NCI-H82 treated with DMSO at 0.1 percent for 48 hours (cell line): ENCODE measurements at regions not wholly inside any gene's neighbourhood (a gene's known extent, or its start where the extent isn't known, plus 50 kb on each side); places are given as distances from the start of the nearest gene placed in this dataset.

ENCODE experiments used
- DNase-seq: peaks from one replicate; lab custom pipeline; 2025; ENCODE audit not compliant: unreplicated experiment; lab: John Stamatoyannopoulos, UW

GRCh38 chr5:56330167-56330566 lies 97.0 kb upstream of the ANKRD55 start:
- DNase-seq = no peak

- no peak for DNase-seq
Observed at GRCh38 chr5:56329652-56330051, 96.5 kb upstream of the ANKRD55 start.

- DNase-seq = no peak
Observed at GRCh38 chr5:56328753-56329560, 95.8 kb upstream of the ANKRD55 start.

DNA sequence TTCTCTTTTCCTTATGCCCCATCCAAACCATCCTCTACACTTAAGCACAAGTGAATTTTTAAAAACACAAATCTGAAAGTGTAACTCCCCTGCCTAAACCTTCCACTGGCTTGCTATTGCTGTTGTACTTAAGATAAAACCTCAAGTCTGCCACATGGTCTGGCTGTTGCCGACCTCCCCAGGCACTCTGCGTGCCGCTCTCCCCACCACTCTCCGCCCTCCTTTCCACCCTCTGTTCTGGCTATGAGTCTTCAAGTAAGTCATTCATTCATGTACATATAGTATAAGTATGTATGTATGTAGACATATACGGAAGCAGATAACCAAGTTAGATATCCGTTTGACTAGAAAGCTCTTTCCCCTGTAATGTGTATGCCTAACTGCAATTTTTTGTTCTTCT lies 94.7 kb upstream of the ANKRD55 start:
- DNase-seq = no peak

DNA sequence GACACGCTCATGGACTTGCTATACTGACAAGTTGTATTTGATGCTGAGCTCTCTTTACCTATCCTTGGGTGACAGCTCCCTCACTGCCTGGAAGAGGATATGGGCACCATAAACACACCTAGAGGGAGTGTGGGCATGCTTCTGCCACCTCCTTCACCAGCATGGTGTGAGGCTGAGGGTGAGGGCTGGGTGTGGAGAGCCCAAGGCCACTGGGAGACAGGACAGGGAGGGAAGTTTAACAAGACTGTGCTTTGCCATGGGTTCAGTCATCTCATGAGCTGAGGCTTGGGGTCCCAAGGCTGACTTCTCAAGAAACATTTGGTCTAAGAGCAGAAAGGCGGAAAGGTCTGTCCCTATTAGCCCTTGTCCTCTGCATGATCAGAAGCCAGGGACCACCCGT lies 93.6 kb upstream of the ANKRD55 start:
- DNase-seq = no peak

- DNase-seq = no peak
Observed at GRCh38 chr5:56326116-56326515, 93.0 kb upstream of the ANKRD55 start.

- no peak for DNase-seq
Observed at GRCh38 chr5:56325039-56325438, 91.9 kb upstream of the ANKRD55 start.

DNA sequence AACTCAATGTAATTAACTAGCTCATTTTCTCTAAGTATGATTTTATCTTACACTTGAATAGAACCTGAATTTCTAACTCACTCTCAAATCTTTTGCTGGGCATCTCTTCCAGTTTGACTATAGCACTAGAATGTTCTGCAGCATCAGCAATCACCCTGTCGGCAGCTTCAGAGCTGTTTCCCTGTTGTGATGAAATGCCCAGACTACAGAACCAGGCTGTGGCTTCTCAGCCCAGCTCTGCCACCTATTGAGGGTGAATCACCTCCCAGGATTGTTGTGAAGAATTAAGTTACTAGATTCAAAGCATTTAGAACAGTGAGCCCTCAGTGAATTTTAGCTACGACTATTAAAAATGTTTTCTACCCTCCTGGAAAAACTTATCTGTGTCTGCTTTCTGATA lies 90.4 kb upstream of the ANKRD55 start:
- no peak for DNase-seq

GRCh38 chr5:56322592-56322991 lies 89.5 kb upstream of the ANKRD55 start:
- no peak for DNase-seq

DNA sequence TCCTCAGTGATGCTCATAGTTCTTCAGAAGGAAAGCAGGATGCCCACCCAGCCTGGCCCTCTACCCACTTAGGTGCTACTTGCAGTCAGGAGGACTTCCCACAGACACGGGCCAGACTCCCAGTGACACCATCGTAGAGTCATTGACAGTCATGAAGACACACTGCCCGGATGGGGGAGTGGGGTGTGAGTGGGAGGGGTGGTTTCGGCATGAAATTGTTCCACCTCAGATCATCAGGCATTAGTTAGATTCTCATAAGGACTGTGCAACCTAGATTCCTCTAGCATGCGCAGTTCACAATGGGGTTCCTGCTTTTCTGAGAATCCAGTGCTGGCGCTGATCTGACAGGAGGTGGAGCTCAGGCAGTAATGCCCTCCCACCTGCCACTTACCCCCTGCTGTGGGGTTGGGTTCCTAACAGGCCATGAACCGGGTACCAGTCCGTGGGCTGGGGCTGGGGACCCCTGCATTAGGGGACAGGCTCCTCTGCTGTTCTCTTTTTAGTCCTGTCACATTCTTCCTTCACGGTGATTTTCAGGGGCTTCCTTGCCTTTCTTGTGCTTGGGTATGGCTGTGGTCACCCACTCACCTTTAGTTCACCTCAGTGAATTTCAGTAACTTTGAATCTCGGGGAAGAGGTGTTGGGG lies 88.2 kb upstream of the ANKRD55 start:
- DNase-seq = no peak

DNA sequence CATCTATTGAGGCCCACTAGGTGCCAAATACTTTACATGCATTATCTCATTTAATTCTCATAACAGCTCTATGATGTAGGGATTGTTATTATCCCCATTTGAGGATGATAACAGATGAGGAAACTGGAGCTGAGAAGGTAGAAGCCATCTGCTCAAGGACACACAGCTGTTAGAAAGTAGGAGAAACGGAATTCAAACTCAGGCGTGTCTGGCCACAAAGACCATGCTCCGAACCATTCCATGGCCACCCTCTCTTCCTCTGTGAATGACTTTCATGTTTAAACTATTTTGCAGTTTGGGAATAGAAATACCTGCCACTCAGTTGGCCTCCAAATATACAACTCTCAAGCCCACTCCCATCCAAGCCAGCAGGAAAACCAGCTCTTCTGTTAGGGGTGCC lies 87.6 kb upstream of the ANKRD55 start:
- DNase-seq = no peak

- DNase-seq = no peak
Observed at GRCh38 chr5:56319526-56320181, 86.5 kb upstream of the ANKRD55 start.

DNA sequence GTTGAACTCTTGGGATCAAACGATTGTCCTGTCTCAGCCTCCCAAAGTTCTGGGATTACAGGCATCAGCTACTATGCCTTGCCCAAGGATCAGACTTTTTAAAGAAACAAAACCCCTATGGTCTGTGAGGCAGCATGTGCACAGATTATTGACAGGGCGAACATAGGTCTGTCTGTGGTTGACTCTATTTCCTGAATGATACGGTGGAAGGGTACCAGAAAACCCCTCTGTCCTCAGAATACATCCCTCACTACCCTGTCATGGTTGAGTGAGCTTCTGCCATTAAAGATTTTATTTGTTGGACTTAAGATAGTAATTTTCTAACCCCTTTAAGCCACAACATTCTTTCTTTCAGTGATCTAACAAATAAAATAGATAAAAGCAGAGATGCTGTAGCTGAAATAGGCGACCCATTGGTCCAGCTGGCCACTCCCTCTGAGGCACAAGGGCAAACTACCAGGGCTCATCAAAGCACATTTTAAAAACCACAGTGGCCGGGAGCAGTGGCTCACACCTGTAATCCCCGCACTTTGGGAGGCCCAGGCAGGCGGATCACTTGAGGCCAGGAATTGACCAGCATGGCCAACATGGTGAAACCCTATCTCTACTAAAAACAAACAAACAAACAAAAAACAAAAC lies 84.9 kb upstream of the ANKRD55 start:
- no peak for DNase-seq

DNA sequence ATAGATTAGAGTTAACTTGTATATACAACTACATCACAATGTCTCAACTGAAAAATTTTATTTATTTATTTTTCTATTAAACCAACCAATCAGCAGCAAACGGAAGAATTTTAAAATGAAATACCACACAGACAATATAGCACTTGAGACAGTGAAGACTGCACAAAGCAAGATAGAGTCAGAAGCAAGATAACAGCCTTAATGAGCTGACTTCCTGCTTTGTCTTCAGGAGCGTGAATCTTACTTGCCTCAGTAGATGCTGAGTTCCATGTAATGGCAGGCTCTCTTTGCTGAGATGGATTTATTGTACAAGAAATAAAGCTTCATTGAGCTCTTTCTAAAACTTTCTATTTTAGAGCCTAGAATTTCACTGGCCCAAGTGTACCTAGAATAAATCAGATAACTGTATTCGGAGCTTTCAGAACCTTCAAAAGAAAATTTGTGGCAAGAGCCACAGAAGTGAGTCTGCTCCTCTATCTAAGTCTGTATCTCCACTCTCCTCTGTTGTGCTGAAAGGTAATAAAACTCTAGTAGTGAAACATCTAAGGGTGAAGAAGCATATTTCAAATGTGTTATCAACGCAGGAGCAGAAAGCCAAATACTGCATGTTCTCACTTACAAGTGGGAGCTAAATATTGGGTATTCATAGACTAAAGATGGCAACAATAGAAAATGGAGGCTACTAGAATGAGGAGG lies 83.3 kb upstream of the ANKRD55 start:
- no peak for DNase-seq

DNA sequence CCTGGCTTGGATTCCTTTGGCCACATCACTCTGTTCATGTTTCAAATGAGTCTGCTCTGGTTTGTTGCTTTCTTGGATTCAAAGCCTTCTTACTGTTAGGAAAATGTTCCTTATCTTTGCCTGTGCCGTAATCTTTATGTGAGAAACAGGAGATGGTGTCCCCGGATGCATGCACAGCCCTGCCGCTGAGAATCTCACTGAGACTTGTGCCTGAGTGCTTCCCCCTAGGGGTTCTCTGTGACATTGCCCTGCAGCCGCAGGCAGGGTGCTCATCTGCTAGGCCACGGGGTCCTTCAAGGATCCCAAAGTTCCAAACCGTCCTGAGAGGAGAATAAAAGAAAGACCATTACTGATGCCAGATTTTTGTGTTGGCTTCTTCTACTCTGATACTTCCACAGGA lies 81.4 kb upstream of the ANKRD55 start:
- DNase-seq = no peak

DNA sequence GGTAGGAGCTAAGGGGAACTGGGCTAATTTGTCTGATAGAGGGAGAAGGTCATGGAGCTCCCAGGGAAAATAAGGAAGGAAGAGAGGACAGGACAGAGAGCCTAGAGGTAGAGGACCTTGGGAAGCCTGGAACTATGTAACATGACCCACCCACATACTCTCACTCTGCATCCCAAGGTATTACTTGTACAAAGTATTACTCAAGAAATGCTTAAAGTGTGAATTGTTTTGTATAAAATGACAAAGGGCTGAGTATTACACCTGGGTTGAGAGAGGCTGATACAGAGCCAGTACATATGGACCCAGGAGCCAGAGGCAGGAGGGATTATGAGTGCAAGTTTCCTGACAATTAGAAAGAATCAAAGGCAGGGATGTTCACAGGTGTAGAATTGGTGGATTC lies 80.5 kb upstream of the ANKRD55 start:
- DNase-seq = no peak

DNA sequence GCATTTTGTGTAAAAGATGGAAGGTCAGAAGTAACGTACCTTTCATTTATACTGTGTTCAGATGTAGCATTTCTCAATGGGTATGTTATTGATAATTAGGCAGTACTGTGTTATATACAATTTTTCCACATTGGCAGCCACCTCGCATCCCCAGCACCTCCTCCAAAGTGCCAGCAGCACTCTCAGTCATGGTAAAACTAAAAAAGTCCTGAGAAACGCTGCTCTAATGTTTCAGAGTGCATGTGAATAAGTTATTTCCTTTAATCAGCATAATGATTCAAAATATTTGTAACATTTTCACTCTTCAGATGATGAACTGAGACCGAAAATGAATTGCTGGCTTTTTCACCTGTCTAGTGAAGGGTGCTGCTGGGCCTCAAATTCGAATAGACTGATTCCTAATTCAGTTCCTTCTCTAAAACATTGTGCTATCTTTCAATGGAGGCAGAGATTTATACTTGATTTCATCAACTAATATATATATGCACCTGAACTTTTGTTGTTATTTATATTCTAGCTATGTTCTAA lies 79.9 kb upstream of the ANKRD55 start:
- DNase-seq = no peak

DNA sequence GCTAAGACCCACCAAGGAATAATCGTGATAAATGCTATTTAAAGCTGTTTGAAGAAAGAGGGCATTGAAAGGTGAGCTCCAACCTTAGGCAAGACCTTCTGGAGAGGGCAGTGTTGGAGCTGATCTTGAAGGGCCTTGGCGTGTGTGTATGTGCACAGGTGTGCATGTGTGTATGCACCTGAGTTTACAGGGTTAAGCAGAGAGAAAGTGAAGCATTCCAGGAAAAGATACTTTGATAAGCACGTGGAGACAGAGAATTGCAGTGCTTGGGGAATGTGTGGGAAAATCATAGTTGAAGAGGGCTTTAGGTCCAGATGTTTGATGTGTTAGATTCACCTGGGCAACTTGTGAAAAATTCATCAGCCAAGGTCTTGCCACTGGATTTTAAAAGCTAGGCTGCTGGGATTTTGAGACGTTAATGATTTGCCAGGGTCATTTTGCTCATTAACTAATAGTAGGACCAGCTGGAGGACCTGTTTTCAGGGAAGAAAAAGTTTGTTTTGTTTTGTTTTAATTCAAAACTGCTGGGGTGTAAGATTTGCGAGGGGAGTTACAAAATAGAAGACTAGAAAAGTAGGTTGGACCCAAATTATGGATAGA lies 78.3 kb upstream of the ANKRD55 start:
- no peak for DNase-seq

DNA sequence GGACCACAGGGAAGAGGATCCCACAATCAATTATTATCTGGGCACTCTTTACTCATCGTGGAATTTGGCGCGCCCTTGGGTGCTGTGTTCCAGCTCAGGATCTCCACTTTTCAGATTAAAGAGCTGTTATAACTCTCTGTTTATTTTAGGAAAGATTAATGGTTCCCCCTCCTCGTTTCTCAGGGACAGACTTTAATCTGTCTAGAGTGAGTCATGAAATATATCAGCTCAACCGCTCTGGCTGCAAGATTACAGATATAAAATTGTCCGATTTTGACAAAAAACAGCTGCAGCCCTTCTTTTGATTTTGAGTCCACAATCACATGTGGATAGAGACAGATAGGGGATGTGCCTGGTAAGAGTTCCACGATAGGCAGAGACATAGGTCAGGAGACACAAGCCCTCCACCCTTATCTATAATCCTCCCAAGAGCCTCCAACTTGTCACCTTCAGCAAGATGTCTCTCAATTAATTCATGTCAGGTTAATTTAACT lies 77.6 kb upstream of the ANKRD55 start:
- no peak for DNase-seq

DNA sequence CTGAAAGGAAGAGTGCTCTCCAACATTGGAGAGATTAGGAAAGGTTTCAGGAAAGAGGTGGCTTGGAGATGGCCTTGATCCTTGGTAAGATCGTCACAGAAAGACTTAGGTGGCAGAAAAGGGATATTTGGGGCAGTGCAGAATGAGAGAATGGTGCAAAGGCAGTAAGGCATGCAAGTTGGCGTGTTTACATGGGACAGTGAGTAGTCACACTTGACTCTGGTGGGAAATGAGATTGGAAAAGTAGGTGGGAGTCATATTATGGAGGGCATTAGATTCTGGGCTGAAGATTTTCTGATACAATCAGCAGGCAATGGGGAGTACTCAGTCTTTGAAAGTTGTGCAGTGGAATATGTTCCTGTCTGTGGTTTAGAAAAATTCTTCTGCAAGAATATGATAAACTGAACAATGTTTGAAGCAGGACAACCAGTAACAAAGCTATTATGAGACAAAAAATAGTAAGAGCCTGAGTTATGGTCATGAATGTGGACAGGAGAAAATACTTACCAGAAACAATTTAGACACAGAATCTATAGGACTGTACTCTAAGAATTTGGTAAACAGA lies 76.2 kb upstream of the ANKRD55 start:
- no peak for DNase-seq
